ENCODE measurements at regions not wholly inside any gene's neighbourhood (a gene's known extent, or its start where the extent isn't known, plus 50 kb on each side); places are given as distances from the start of the nearest gene placed in this dataset.

DNA sequence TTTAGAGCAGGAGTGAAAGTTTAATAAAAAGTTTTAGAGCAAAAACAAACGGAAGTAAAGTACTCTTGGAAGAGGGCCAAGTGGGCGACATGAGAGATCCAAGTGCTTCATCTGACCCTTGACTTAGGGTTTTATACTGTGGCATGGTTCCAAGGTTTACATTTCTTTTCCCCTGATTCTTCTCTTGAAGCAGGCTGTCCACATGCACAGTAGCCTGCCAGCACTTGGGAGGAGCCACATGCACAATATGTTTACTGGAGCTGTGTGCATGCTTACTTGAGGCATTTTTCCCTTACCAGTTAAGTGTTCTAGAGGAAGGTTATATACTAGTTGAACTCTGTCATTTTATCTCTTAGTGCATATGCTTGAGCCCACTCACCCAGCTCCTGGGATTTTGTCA is 295.6 kb downstream of the TBC1D4 start:
- no peak for TF ChIP-seq POLR2A (IDR thresholded peaks at IDR 0.05)
- TF ChIP-seq, protein P1, sequence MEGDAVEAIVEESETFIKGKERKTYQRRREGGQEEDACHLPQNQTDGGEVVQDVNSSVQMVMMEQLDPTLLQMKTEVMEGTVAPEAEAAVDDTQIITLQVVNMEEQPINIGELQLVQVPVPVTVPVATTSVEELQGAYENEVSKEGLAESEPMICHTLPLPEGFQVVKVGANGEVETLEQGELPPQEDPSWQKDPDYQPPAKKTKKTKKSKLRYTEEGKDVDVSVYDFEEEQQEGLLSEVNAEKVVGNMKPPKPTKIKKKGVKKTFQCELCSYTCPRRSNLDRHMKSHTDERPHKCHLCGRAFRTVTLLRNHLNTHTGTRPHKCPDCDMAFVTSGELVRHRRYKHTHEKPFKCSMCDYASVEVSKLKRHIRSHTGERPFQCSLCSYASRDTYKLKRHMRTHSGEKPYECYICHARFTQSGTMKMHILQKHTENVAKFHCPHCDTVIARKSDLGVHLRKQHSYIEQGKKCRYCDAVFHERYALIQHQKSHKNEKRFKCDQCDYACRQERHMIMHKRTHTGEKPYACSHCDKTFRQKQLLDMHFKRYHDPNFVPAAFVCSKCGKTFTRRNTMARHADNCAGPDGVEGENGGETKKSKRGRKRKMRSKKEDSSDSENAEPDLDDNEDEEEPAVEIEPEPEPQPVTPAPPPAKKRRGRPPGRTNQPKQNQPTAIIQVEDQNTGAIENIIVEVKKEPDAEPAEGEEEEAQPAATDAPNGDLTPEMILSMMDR (IDR thresholded peaks at IDR 0.05), result no peak

All from breast epithelium (tissue), 3 donors.